ENCODE measurements at regions not wholly inside any gene's neighbourhood (a gene's known extent, or its start where the extent isn't known, plus 50 kb on each side); places are given as distances from the start of the nearest gene placed in this dataset.

DNA sequence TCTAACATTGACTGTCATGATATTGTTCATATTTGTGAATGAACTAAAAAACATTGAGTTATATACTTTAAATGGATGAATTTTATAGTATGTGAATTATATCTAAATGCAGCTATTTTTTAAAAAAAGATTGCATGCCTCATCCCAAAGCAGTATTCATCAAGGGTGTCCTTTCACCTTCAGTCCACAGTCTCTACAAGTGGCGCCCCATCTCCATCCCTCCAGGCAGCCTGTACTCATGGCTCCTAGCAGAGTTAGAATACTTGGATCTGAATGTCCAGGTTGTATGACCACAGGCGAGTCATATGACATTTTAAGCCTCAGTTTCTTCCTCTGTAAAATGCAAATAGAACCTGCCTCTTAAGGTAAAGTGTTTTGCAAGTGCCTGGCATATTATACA lies 69.8 kb downstream of the TMEM100 start:
- TF ChIP-seq ARNTL (CRISPR knock-in tag; IDR thresholded peaks at IDR 0.05; ENCODE audit: borderline replicate concordance, low read depth) (no peak), ZNF70 (CRISPR knock-in tag; IDR thresholded peaks at IDR 0.05) (no peak), ZFP3 (CRISPR knock-in tag; IDR thresholded peaks at IDR 0.05) (no peak), ISL1 (CRISPR knock-in tag; IDR thresholded peaks at IDR 0.05) (no peak), GLIS3 (CRISPR knock-in tag; IDR thresholded peaks at IDR 0.05) (no peak), ESRRG (CRISPR knock-in tag; IDR thresholded peaks at IDR 0.05) (no peak), TCF4 (CRISPR knock-in tag; IDR thresholded peaks at IDR 0.05; ENCODE audit: borderline replicate concordance) (no peak), ZC3H10 (CRISPR knock-in tag; IDR thresholded peaks at IDR 0.05) (no peak), OSR1 (CRISPR knock-in tag; IDR thresholded peaks at IDR 0.05) (no peak), TOX (CRISPR knock-in tag; IDR thresholded peaks at IDR 0.05; ENCODE audit: borderline replicate concordance) (no peak), SNAI2 (CRISPR knock-in tag; IDR thresholded peaks at IDR 0.05) (no peak), ZNF8 (CRISPR knock-in tag; IDR thresholded peaks at IDR 0.05) (no peak)
- TF ChIP-seq, protein P1, sequence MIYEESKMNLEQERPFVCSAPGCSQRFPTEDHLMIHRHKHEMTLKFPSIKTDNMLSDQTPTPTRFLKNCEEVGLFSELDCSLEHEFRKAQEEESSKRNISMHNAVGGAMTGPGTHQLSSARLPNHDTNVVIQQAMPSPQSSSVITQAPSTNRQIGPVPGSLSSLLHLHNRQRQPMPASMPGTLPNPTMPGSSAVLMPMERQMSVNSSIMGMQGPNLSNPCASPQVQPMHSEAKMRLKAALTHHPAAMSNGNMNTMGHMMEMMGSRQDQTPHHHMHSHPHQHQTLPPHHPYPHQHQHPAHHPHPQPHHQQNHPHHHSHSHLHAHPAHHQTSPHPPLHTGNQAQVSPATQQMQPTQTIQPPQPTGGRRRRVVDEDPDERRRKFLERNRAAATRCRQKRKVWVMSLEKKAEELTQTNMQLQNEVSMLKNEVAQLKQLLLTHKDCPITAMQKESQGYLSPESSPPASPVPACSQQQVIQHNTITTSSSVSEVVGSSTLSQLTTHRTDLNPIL (CRISPR knock-in tag; IDR thresholded peaks at IDR 0.05; ENCODE audit: low read depth): no peak
- ATAC-seq: peak; percentile 52; the same call in 2 of the 3 replicates

DNA sequence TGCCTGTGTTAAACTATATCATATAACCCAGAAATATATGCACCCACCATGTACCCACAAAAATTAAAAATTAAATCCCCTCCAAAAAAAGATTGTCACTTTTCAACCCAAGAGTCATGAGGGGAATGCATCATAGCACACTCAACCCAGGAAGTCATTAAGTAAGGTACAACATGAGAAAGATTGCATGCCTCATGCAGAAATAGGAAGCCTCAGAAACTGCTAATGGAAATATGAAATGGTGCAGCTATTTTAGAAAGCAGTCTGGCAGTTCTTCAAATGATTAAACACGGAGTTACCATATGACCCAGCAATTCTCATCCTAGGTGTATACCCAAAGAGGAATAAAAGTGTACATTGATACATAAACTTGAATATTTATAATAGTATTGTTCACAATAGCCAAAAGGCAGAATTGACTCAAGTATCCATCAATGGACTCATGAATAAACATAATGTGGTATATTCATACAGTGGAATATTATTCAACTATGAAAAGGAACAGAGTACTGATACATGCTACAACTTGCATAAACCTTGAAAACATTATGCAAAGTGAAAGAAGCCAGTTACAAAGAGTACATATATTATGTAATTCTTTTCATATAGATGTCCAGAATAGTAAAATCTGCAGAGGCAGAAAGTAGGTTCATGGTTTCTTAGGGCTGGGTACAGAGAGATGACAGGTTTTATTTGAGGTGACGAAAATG lies 70.4 kb downstream of the TMEM100 start:
- no peak for ATAC-seq
- no peak for TF ChIP-seq GLIS3 (CRISPR knock-in tag; IDR thresholded peaks at IDR 0.05)

DNA sequence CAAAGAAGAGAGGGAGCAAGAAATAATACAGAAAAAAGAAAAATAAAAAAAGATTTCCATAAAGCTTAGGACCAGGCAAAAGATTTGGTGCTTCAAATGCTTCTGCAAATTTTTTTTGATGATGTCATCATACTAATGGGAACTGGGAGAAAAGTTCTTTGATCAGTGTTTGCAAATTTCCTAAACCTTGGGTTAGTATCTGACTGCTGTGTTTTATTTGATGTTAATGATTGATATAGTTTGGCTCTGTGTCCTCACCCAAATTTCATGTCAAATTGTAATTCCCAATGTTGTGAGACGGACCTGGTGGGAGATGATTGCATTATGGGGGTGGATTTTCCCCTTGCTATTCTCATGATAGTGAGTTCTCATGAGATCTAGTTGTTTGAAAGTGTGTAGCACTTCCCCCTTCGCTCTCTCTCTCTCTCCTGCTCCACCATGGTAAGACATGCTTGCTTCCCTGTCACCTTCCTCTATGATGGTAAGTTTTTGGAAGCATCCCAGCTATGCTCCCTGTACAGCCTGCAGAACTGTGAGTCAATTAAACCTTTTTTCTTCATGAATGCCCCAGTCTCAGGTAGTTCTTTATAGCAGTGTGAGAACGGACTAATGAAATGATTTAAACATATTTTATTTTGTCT lies 72.6 kb downstream of the TMEM100 start:
- no peak for ATAC-seq
- TF ChIP-seq ZC3H10 (CRISPR knock-in tag; IDR thresholded peaks at IDR 0.05) (no peak), CSDC2 (CRISPR knock-in tag; IDR thresholded peaks at IDR 0.05) (no peak), ISL1 (CRISPR knock-in tag; IDR thresholded peaks at IDR 0.05) (no peak), SNAI2 (CRISPR knock-in tag; IDR thresholded peaks at IDR 0.05) (no peak), ZNF565 (CRISPR knock-in tag; conservative IDR thresholded peaks at IDR 0.05; ENCODE audit: low read depth) (no peak), BACH2 (CRISPR knock-in tag; IDR thresholded peaks at IDR 0.05; ENCODE audit: borderline replicate concordance) (no peak), OSR1 (CRISPR knock-in tag; IDR thresholded peaks at IDR 0.05) (no peak), ESRRG (CRISPR knock-in tag; IDR thresholded peaks at IDR 0.05) (no peak), PPARA (CRISPR knock-in tag; IDR thresholded peaks at IDR 0.05; ENCODE audit: borderline replicate concordance) (no peak), ZFP30 (CRISPR knock-in tag; IDR thresholded peaks at IDR 0.05) (no peak), ZNF8 (CRISPR knock-in tag; IDR thresholded peaks at IDR 0.05) (no peak), TCF4 (CRISPR knock-in tag; IDR thresholded peaks at IDR 0.05; ENCODE audit: borderline replicate concordance) (no peak), TOX (CRISPR knock-in tag; IDR thresholded peaks at IDR 0.05; ENCODE audit: borderline replicate concordance) (no peak), ZFP3 (CRISPR knock-in tag; IDR thresholded peaks at IDR 0.05) (no peak), RARB (CRISPR knock-in tag; IDR thresholded peaks at IDR 0.05) (no peak), ARNTL (CRISPR knock-in tag; IDR thresholded peaks at IDR 0.05; ENCODE audit: borderline replicate concordance, low read depth) (no peak)
- TF ChIP-seq, protein P2, sequence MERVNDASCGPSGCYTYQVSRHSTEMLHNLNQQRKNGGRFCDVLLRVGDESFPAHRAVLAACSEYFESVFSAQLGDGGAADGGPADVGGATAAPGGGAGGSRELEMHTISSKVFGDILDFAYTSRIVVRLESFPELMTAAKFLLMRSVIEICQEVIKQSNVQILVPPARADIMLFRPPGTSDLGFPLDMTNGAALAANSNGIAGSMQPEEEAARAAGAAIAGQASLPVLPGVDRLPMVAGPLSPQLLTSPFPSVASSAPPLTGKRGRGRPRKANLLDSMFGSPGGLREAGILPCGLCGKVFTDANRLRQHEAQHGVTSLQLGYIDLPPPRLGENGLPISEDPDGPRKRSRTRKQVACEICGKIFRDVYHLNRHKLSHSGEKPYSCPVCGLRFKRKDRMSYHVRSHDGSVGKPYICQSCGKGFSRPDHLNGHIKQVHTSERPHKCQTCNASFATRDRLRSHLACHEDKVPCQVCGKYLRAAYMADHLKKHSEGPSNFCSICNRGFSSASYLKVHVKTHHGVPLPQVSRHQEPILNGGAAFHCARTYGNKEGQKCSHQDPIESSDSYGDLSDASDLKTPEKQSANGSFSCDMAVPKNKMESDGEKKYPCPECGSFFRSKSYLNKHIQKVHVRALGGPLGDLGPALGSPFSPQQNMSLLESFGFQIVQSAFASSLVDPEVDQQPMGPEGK (CRISPR knock-in tag; IDR thresholded peaks at IDR 0.05; ENCODE audit: borderline replicate concordance): no peak
- TF ChIP-seq, protein P3, sequence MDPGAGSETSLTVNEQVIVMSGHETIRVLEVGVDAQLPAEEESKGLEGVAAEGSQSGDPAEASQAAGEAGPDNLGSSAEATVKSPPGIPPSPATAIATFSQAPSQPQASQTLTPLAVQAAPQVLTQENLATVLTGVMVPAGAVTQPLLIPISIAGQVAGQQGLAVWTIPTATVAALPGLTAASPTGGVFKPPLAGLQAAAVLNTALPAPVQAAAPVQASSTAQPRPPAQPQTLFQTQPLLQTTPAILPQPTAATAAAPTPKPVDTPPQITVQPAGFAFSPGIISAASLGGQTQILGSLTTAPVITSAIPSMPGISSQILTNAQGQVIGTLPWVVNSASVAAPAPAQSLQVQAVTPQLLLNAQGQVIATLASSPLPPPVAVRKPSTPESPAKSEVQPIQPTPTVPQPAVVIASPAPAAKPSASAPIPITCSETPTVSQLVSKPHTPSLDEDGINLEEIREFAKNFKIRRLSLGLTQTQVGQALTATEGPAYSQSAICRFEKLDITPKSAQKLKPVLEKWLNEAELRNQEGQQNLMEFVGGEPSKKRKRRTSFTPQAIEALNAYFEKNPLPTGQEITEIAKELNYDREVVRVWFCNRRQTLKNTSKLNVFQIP (CRISPR knock-in tag; IDR thresholded peaks at IDR 0.05; ENCODE audit: borderline replicate concordance, low read depth): no peak
- TF ChIP-seq, protein P4, sequence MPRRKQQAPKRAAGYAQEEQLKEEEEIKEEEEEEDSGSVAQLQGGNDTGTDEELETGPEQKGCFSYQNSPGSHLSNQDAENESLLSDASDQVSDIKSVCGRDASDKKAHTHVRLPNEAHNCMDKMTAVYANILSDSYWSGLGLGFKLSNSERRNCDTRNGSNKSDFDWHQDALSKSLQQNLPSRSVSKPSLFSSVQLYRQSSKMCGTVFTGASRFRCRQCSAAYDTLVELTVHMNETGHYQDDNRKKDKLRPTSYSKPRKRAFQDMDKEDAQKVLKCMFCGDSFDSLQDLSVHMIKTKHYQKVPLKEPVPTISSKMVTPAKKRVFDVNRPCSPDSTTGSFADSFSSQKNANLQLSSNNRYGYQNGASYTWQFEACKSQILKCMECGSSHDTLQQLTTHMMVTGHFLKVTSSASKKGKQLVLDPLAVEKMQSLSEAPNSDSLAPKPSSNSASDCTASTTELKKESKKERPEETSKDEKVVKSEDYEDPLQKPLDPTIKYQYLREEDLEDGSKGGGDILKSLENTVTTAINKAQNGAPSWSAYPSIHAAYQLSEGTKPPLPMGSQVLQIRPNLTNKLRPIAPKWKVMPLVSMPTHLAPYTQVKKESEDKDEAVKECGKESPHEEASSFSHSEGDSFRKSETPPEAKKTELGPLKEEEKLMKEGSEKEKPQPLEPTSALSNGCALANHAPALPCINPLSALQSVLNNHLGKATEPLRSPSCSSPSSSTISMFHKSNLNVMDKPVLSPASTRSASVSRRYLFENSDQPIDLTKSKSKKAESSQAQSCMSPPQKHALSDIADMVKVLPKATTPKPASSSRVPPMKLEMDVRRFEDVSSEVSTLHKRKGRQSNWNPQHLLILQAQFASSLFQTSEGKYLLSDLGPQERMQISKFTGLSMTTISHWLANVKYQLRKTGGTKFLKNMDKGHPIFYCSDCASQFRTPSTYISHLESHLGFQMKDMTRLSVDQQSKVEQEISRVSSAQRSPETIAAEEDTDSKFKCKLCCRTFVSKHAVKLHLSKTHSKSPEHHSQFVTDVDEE (CRISPR knock-in tag; IDR thresholded peaks at IDR 0.05): no peak
- TF ChIP-seq, protein P1 (CRISPR knock-in tag; IDR thresholded peaks at IDR 0.05; ENCODE audit: low read depth): no peak

Measured in SK-N-SH treated with all-trans-retinoic acid at 6 μM for 48 hours (cell line).